ENCODE measurements at regions not wholly inside any gene's neighbourhood (a gene's known extent, or its start where the extent isn't known, plus 50 kb on each side); places are given as distances from the start of the nearest gene placed in this dataset.

GRCh38 chr6:168212362-168212761 lies 107.2 kb downstream of the DACT2 start (continued):
- no peak for TF ChIP-seq HMGXB4 (CRISPR knock-in tag; IDR thresholded peaks at IDR 0.05)

GRCh38 chr6:168211681-168212080 lies 107.9 kb downstream of the DACT2 start:
- no peak overlapping the region for H3K4me3 Mint-ChIP-seq
- no peak overlapping the region for H3K27ac Mint-ChIP-seq
- no peaks in the 10 kb centered on the region for H3K9me3 Mint-ChIP-seq
- peaks cover 27% of the 10 kb centered on the region for H3K27me3 Mint-ChIP-seq (ENCODE audit: low read depth)
- peaks cover 51% of the 10 kb centered on the region for H3K4me1 Mint-ChIP-seq
- DNase-seq (ENCODE audit: low spot score) (no peak), ATAC-seq (no peak)
- CTCF ChIA-PET, result interaction anchor here (0.6 kb wide), 1 partner anchor 122 kb away, joined by 3 read pairs; no protein-coding TSS in a partner anchor
- POLR2A ChIA-PET, result no interaction called here
- H3K36me3 Mint-ChIP-seq, result no peaks in the 10 kb centered on the region
- TF ChIP-seq ZNF512 (CRISPR knock-in tag; IDR thresholded peaks at IDR 0.05; ENCODE audit: borderline replicate concordance), result no peak

- Mint-ChIP-seq H3K27ac (peak overlapping the region; percentile 41; the same call in 1 of the 2 replicates), H3K4me3 (peak overlapping the region; percentile 44), H3K4me1 (peaks cover 39% of the 10 kb centered on the region), H3K36me3 (peaks cover 7% of the 10 kb centered on the region; the same call in 1 of the 2 replicates), H3K9me3 (peaks cover 5% of the 10 kb centered on the region), H3K27me3 (ENCODE audit: low read depth) (peaks cover 36% of the 10 kb centered on the region)
- CTCF ChIA-PET, result interaction anchor here (0.6 kb wide), 2 partner anchors 123 to 145 kb away, joined by 3 read pairs; no protein-coding TSS in a partner anchor
- DNase-seq (ENCODE audit: low spot score), result no peak
- POLR2A ChIA-PET, result no interaction called here
- ATAC-seq, result no peak
- no peak for TF ChIP-seq RORB (CRISPR knock-in tag; IDR thresholded peaks at IDR 0.05)
- TF ChIP-seq ZNF425 (CRISPR knock-in tag; conservative IDR thresholded peaks at IDR 0.05), result no peak
- TF ChIP-seq CTCF (IDR thresholded peaks at IDR 0.05), result no peak
- TF ChIP-seq HMGXB4 (CRISPR knock-in tag; IDR thresholded peaks at IDR 0.05), result no peak
- no peak for TF ChIP-seq PRRX2 (CRISPR knock-in tag; IDR thresholded peaks at IDR 0.05)
- no peak for TF ChIP-seq NR3C1 (CRISPR knock-in tag; conservative IDR thresholded peaks at IDR 0.05; ENCODE audit: low read depth)
- no peak for TF ChIP-seq ERG (CRISPR knock-in tag; IDR thresholded peaks at IDR 0.05)
- no peak for TF ChIP-seq NFATC4 (CRISPR knock-in tag; IDR thresholded peaks at IDR 0.05)
- no peak for TF ChIP-seq ARID4B (CRISPR knock-in tag; IDR thresholded peaks at IDR 0.05; ENCODE audit: borderline replicate concordance)
- no peak for TF ChIP-seq GRHL2 (CRISPR knock-in tag; IDR thresholded peaks at IDR 0.05; ENCODE audit: insufficient replicate concordance, severe bottlenecking)
Observed at GRCh38 chr6:168210239-168211105, 109.1 kb downstream of the DACT2 start.
